ENCODE measurements at regions not wholly inside any gene's neighbourhood (a gene's known extent, or its start where the extent isn't known, plus 50 kb on each side); places are given as distances from the start of the nearest gene placed in this dataset.
A peak's percentile ranks its signal among the peaks of the same experiment; 100 is the strongest.

DNA sequence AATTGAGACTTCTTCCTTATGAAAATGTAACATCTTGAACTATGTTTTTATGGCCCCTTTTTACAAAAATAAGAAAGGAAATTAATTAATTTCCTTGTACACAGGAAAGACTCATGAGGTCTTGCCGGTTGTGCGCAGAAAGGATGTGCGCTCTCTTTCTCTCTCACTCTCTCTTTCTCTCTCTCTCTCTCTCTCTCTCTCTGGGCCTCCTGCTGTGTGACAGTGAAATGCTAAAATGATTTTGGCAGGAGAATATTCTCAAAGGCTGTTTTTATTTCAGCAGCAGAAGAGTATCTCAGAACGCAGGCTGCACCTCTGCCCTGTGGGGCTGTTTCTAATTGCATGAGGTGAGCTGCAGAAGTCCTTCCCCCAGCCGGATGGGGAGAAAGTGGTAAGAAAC, 349.0 kb downstream of the MID1IP1 start:
- no peak for DNase-seq

DNA sequence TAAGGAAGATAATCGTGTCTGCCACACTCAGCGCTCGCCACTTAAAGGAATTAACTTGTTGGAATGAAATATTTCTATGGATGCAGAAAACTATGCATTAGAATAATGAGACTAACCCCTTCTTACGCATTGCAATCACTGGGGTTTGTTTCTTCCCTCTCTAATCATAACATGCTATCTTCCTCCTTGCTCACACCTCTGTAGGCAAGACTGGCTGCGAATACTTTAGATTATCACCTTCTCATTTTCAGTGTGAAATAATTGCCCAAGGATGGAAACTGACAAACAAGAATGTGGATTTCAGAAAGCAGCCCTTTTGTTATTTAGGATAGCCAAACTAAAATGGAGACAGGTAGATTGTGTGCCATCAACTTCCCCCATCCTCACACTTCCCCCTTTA, 349.4 kb downstream of the MID1IP1 start:
- no peak for DNase-seq

DNA sequence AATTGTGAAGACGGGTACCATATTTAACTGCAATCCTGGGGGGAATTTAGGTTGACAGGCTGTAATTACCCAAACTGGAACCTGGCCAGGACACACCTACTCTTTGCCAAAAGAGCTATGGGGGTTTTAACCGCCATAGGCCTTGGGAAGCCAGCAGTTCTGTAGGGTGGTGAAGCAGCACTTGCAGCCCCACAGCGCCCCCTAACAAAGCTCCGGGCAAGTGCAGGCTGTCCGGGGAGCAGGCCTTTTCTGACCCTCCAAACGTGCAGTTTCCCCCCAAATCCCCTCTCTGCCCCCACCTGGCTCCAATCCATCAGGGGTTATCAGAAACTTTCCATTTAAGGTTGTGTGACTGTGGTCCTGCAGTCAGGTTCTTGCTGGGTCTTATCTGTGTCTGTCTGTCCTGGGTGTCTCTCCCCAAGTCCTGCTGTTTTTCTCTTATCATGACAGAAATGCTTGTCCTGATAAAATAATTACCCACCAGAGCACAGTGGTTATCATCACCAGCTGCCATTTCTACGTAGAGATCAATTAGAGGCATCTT, 350.9 kb downstream of the MID1IP1 start:
- peak; percentile 91 to 96 for DNase-seq

DNA sequence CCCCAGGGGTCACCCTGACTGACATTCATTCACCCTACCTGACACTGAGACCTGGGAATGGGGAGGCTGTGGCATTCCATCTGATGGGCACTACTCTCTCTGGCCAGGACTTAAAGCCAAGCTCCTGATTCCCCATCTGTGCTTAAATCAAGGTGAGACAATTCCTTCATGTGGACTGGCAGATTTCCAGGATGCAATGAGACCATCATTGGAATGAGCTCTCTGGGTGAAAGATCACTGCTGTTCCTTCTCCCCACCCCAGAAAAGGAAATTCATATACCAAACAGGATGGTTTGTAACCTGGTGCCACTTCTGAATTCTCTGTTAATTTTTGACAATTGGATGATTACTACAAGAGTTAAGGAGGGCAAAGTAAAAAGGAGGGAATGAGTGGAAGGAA, 354.8 kb downstream of the MID1IP1 start:
- no peak for DNase-seq

DNA sequence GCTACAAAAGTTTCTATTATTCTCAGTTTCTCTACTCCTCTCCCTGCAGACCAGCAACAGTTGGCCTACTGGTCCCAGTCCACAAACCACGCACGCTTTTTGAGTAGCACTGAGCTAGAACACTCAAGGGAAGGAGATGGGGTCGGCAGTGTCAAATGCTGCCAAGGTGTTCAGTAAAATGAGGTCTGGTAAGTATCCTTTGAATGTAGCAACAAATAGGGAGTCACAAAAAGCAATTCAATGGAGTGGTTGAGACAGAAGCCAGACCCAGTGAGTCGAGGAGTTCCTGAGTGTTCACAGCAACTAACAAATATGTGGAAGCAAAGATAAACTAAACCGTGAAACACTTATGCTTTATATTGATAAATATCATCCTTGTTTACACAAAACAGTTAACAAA, 355.7 kb downstream of the MID1IP1 start:
- DNase-seq, result no peak

DNA sequence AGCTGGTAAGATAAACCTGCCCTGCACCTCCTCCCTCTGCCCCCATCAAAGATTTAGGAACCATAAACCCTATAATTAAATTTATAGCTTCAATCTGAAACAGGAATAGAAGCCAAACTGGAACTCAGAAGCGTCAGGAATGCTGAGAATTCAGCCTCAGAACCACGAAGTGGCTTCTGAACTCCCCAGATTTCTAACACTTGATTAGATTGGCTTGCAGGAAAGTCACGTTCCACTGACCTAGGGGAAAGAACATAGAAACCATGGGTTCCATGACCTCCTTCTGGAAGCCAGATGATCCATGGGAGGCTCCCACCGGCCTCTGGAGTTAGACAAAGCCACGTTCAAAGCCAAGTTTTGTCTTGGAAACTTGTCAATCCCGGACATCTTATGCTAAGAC, 356.5 kb downstream of the MID1IP1 start:
- no peak for DNase-seq

DNA sequence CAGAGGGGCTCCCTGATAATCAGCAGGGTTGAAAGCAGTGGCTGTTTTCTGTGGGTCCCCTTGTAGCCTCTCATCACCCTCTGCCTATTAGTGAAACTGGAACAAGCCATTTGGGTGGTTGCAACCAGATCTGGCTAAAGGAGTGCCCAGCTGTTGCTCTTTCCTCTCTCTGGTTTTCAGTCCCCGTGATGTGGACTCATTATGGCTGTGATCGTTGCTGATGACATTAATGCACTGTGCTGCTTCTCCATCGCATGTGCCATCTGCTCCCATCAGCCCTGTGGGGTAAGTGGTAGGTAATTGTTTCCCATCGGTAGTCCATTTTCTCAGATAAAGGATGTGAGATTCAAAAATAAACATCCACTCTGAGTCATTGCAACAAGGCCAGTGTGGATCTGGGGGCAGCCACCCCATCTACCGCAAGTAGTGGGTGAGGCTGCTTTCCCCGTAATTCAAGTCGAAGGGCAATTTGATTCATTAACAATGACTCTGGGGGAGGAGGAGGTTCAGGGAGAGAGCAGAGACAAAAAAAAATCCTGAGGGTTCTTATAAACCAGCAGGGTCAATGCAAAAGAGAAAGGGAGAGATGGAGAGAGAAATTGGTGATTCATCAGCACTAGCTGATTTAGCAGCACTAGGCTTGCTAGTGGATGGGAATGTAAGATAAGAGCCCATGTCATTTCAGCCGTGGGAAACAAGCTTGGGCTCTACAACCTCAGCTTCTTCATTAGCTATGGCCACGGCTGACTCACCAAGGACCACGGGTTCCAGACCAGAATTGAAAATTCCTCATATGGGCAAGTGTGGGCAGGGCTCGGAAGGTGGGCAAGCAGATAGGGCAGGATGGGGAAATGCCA, 357.8 kb downstream of the MID1IP1 start:
- DNase-seq, result peak; percentile 69 to 88

DNA sequence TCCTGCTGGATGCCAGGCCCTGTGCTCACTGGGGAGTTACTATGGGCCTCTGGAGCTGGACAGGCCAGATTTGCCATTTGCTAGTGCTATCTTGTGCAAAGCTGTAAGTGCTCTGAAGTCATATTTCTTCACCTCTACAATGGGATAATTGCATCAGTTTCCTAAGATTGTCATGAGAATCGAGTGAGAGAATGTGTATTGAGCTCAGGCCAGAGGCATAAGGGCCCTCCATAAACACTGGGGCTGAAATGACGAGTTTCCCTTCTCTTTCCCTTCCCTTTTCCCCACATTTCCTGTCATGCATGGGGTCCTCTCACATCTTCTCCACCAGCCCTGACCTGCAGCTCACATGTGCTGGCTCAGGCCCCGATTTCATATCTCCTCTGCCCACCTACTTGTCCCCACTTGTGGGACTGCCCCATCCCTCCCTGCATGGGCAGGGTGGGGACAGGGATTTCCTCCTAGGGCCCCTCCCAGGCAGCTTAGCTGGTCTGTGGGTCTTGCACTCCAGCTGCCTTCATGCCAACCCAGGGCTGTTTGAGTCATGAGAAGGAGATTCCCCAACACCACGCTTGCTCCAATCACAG, 358.8 kb downstream of the MID1IP1 start:
- DNase-seq, result no peak

DNA sequence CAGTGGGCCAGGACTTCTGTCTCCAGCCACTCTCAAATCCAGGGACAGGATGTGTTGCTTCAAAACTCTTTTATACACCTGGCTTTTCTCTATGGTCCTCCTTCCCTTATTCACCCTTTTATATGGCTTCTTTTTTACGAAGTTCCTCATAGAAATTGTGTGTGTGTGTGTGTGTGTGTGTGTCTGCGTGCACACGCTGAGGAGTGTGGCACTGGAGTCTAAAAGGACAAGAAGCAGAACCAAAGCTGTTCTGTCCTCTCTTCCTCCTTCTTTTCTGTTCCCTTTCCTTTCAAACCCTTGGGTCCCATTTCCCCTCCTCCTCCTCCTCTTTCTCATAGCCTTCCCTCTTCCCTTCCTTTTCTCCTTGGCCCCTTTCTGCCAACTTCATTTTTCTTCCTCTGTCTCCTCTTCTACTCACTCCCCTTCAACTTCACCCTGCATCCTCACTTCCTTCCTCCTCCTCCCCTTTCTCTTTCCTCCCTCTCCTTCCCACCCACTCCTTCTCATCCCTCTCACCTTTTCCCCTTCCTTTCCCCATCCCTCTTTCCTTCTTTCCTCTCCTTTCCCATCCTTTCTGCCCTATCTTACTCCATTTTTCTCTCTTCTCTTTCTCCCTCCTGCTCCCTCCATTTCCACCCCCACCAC, 360.5 kb downstream of the MID1IP1 start:
- DNase-seq, result no peak

DNA sequence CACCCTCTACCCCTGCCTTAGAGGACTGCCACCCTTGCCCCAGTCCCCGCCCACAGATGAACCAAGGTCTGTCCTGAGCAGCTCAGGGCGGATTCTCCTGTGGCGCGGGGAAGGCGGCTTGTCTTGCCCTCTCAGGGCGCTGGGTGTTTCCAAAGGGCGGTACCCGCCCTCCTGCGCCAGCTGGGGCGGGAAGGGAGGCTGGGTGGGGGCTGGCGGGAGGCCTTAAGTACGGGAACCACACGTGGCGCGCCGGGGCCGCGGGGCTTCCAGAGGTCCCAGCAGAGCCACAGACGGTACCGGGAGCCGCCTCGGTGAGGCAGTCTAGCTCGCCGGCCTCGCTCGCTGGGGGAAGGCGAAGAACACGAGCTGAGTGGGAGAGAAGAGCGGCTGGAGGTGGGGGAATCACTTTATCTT, 361.1 kb downstream of the MID1IP1 start:
- no peak for DNase-seq

DNA sequence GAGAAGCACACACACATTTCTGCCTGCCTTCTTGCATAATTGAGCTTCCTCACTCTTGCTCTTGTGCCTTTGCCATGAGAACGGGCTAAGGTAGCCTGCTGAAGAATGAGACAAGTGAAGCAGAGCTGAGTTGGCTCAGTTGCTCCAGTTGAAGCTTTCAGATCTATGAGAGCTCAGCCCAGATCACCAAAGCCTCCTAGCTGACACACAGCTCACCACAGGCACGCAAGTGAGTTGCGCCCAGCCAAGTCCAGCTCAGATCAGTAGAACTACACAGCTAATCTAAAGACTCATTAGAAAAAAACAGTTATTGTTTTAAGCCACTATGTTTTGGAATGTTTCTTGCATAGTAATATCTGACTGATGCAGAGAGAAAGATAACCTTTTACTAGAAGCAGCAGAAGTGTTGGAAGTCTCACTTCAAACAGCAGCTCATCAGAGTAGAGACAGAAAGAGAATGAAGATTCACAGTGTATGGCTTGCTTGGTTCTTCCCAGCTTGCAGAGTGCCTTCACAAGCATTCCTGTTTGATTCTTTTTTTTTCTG, 362.4 kb downstream of the MID1IP1 start:
- no peak for DNase-seq

DNA sequence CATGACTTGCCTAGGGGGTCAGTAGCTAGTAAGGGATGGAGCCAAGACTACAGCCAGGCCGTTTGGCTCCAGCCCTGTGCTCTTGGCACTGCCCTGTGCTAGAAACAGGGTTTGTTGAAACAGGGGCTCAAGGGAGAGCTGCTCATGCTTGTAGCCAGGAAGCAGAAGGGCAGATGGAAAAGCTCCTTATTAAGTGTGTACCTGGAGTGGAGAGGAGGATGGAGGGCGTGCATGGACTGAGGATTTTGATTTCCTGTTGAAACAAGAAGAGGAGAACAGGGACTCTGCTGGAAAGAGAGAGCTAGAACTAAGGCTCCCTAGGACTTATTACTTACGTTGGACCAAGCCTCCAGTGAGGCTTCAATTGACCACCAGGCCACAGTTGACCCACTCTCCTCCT, 363.0 kb downstream of the MID1IP1 start:
- DNase-seq, result no peak

DNA sequence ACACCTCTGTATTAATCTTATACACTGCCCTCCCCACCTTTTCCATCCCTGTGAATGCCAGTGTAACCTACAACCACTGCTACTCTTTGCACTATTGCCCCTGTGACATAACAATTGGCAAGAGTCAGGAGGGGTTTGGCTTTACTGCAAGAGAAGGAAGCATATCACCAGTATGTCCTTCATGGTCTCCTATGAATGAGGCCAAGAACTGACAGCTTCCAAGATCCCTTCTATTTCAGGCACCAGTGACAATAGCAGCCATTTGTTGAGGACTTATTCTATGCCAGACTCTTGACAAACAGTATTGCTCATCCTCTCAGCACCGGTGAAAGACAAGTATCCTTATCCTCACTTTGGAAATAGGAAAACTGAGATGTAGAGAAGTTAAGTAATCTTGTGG, 363.9 kb downstream of the MID1IP1 start:
- no peak for DNase-seq

DNA sequence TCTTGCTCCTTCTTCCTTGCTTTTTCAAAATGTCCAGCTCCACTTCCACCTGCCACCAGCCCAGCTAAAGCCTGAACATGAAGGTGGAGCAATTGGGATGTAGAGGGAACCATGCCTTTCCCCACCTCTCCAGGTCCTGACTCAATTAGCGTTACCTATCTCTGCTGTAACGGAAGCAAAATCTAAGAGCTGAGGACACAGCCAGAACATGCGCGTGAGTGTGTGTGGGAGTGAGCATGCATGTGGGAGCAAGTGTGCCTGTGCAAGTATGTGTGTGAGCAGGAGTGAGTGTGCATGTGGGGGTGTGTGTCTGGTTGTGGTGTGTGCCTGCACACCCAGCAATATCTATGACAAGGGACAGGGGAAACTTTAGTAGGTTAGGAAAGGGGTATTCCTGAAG, 364.5 kb downstream of the MID1IP1 start:
- DNase-seq, result no peak

DNA sequence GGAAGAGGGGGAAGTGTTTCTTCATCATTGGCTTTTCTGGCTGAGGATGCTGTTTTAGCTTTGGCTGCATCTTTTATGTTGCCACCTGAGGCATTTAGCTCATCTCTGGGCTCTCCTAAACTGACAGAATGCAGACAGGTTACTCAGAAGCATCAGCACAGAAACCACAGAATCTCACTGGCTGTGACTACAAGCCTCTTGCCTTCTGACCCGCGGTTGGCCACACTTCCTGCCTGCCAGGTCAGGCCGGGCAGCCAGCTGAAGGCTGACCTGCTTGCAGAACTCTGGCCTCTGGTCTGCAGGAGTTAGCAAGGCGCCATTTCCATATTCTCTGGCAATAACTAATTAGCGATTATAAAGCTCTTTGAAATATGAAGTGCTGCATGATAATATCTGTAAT, 366.5 kb downstream of the MID1IP1 start:
- DNase-seq, result no peak

DNA sequence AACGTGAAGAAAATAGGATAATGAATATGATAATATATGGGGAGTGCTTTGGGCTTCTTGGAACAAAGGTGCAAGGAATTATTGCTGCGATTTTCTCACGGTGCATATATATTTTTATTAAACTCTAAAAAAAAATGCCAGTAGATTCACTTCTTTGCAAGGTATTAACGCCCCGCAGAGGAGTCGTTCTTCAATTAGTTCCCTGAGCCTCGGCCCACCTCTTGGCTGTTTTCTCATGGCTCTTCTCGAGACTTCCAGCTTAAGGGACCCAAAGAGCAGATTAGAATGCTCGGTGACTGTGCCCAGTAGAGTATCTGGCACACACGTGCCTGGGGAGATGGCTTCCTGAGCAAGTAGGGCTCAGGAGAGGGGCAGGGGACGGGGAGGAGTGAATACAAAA, 367.4 kb downstream of the MID1IP1 start:
- no peak for DNase-seq

DNA sequence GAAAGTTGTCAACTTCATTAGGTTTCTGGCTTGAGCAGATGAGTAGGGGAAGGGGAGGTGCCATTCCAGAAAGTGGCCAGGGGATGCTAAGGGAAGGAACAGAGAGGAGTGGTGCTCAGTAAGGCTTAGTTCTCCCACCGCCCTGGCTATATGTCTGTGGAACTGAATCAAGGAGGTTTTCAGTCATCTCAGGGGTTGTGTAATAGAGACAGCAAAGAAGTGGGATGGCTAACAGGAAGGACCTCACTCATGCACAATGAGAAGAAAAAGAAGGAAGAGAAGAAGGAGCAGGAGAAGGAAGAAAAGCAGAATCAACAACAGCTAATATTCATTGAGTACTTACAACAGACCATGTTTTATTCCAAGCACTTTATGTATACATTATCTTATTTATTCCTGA, 368.7 kb downstream of the MID1IP1 start:
- DNase-seq, result no peak

DNA sequence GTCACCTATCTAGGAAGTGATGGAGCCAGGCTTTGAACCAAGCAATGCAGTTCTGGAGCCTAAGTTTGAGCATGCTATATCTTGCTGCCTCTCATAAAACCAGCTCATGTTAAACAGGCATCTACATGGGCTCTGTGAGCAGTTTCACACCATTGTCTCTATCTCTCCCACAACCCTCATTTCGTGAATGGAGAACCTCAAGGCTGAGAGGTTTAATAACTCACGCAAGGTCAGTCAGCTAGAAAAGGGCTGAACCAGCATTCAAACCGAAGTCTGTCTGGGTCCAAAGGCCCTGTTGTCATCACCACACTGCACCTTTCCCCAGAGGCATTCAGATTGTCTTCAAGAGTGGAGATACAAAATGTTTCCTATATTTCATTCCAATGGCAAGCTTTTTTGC, 369.2 kb downstream of the MID1IP1 start:
- no peak for DNase-seq

DNA sequence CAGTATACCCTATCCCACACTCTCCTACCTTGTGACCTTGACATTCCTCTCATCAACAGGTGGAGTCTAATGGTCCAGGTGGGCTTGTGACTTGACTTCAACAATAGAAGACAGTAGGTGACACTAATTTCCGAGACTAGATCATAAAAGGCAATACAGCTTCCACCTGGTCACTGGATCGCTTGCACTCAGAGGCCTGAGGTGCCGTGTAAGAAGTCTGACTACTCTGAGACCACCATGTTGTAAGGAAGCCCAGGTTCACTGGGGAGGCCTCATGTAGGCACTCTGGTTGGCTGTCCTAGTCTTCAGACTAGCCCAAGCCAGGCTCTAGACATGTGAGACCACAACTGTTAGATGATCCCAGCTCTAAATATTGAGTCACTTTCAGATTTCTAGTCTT, 370.4 kb downstream of the MID1IP1 start:
- DNase-seq, result no peak

DNA sequence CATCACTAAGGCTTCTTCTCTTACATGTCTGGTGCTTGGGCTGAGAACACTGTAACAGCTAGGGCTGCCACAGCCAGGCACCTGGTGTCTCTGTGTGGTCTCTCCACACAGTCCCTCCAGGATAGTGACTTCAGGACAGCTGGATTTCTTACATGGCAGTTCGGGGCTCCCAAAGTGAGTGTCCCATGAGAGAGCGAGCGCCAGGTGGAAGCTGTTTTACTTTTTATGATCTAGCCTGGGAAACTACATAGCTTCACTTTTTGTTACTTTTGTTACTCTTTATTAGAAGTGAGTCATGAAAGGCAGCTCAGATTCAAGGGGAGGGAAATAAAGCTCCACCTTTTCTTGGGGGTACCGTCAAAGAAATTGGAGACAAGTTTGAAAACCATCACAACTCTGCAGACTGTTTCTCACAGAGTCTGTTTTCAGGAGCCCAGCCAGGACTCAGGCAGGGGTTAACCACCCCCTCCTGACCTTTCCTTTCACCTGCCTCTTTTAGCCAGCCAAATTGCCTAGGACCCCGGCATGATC, 373.0 kb downstream of the MID1IP1 start:
- no peak for DNase-seq

DNA sequence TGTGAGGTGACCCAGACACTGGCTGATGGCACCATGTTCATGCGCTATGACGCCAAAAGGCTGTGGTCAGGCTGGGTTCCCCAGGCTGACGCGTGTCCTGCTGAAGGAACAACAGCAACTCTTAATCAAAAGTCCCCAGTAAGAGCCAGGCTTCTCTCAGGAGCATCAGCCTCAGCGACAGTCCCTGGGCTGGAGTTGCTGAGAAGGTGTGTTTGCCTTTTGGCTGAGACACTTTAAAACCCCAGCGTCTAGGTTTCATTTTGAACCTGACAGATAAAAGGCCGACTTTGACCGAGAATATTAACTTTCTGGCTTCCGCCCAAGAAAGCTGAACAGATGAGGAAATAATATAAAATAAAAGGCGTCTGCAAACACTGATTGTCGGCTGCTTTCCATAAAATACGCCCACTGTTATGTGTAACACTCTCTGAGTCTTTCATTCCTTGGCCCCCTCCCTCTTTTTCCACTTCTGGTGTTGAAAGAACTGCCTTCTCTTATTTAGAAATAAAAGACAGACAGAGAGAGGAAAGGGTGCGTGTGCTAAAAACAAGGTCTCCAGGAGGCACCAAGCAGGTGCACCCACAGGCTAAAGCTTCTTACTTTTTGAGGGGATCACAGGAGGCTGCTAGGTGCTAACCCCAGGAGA, 373.6 kb downstream of the MID1IP1 start:
- DNase-seq, result peak; percentile 51 to 76

DNA sequence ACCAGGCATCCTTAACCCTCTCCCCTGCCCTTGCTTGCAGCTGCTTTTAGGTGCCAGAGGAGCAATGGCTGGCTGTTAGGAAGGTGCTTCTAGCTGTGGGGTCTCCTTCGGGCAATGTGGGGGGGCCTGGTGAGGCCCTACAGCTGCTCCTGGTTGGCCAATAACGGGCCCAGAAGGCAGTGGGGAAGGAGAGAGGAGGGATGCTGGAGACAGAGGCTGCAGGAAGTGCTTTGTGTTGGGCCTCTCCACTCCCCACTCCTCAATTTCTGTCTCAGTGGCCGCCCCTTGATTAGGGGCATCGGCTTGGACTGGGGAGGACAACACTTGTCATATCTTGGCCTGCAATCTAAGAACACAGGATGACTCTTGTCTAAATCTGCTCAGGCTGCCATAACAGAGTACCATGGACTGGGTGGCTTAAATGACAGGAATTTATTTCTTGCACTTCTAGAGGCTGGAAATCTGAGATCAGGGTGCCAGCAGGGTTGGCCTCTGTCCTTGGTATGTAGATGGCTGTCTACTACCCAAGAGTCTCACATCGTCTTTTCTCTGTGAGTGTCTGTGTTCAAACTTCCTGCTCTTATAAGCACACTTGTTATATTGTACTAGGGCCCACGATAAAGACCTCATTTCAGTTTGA, 374.3 kb downstream of the MID1IP1 start:
- no peak for DNase-seq

Data from NCI-H2081 (cell line).